ENCODE measurements at regions not wholly inside any gene's neighbourhood (a gene's known extent, or its start where the extent isn't known, plus 50 kb on each side); places are given as distances from the start of the nearest gene placed in this dataset.

GRCh38 chr3:194277786-194278130, 73.4 kb downstream of the CPN2 start:
- Histone ChIP-seq H3K4me2 (peak overlapping the region in 10 of 11 experiments; percentile 13 to 74 (median 62); a peak in 19 of 22 replicates), H3K4me1 (peaks cover 8 to 29% (median 22%) of the 10 kb centered on the region in 10 experiments), H3K9ac (peak overlapping the region in 4 of 11 experiments; percentile 21 to 56 (median 34); a peak in 5 of 22 replicates), H3K36me3 (no peaks in the 10 kb centered on the region), H3K9me3 (replicated peaks in 1 of 11) (no peaks in the 10 kb centered on the region), H4K20me1 (no peaks in the 10 kb centered on the region; a peak in 1 of 22 replicates), H3K4me3 (no peak overlapping the region), H3K27me3 (peaks cover 0 to 3% (median 0%) of the 10 kb centered on the region in 11 experiments; a peak in 1 of 22 replicates), H3K27ac (peak overlapping the region in 4 of 11 experiments; percentile 12 to 43 (median 18); a peak in 5 of 22 replicates)
- no peak for TF ChIP-seq Cebpa-rat (IDR thresholded peaks at IDR 0.05)

- H3K27me3 ChIP-seq, result peaks cover 0 to 3% (median 0%) of the 10 kb centered on the region in 11 experiments; a peak in 1 of 22 replicates
- no peaks in the 10 kb centered on the region for H4K20me1 ChIP-seq
- H3K9me3 ChIP-seq (replicated peaks in 1 of 11), result no peaks in the 10 kb centered on the region
- TF ChIP-seq Cebpa-rat (IDR thresholded peaks at IDR 0.05), result no peak
- peak overlapping the region in 3 of 11 experiments; percentile 21 to 56 (median 30); a peak in 2 of 22 replicates for H3K9ac ChIP-seq
- no peak overlapping the region for H3K4me3 ChIP-seq
- H3K27ac ChIP-seq, result no peak overlapping the region
- H3K4me2 ChIP-seq, result peak overlapping the region in 9 of 11 experiments; percentile 13 to 74 (median 63); a peak in 18 of 22 replicates
- peaks cover 14 to 29% (median 22%) of the 10 kb centered on the region in 10 experiments for H3K4me1 ChIP-seq
- no peaks in the 10 kb centered on the region for H3K36me3 ChIP-seq
Measured at GRCh38 chr3:194278186-194278845, 72.8 kb downstream of the CPN2 start.

GRCh38 chr3:194279101-194279500, 72.0 kb downstream of the CPN2 start:
- Histone ChIP-seq H3K36me3 (no peaks in the 10 kb centered on the region), H3K9ac (no peak overlapping the region), H3K27me3 (peaks cover 0 to 3% (median 0%) of the 10 kb centered on the region in 11 experiments; a peak in 1 of 22 replicates), H3K9me3 (replicated peaks in 1 of 11) (no peaks in the 10 kb centered on the region), H3K4me1 (peaks cover 17 to 29% (median 22%) of the 10 kb centered on the region in 10 experiments), H3K4me3 (no peak overlapping the region), H3K27ac (no peak overlapping the region), H4K20me1 (no peaks in the 10 kb centered on the region), H3K4me2 (no peak overlapping the region; a peak in 1 of 22 replicates)
- TF ChIP-seq Cebpa-rat (IDR thresholded peaks at IDR 0.05), result no peak

DNA sequence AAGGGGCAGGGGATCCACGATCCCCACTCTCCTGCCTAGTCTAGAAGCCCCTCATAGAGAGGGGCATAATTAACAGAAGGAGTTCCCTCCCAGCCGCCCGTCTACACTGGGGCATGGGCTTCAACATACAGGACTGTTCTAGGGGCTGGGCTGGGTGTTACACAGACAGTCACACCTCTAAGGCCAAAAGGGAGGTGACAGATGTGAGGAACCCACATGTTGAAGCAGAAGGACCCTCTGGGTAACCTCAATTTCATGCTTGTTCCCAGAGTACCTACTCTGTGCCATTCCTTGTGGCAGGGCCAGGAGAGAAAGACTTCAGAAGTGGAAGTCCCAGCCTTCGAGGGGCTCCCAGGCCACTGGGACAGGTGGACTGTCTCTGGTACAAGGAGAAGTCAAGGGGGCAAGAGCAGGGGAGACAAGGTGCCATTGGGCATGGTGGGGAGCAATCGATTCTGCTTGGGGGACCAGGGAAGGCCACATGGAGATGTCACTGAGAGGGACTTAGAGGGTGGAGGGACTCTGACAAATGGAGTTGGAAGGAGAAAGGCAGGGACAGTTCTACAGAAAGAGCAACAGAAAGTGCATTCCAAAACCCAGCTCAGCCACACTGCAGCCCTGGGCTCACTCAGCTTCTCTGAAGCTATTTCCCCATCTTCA, 71.3 kb downstream of the CPN2 start:
- no peak overlapping the region for H3K27ac ChIP-seq
- H3K9ac ChIP-seq, result no peak overlapping the region
- no peak overlapping the region for H3K4me3 ChIP-seq
- H3K4me2 ChIP-seq, result no peak overlapping the region
- no peaks in the 10 kb centered on the region for H3K36me3 ChIP-seq
- H3K4me1 ChIP-seq, result peaks cover 17 to 29% (median 22%) of the 10 kb centered on the region in 10 experiments
- TF ChIP-seq Cebpa-rat (IDR thresholded peaks at IDR 0.05), result no peak
- H3K9me3 ChIP-seq (replicated peaks in 1 of 11), result no peaks in the 10 kb centered on the region
- no peaks in the 10 kb centered on the region for H4K20me1 ChIP-seq
- peaks cover 0 to 3% (median 0%) of the 10 kb centered on the region in 11 experiments; a peak in 1 of 22 replicates for H3K27me3 ChIP-seq

DNA sequence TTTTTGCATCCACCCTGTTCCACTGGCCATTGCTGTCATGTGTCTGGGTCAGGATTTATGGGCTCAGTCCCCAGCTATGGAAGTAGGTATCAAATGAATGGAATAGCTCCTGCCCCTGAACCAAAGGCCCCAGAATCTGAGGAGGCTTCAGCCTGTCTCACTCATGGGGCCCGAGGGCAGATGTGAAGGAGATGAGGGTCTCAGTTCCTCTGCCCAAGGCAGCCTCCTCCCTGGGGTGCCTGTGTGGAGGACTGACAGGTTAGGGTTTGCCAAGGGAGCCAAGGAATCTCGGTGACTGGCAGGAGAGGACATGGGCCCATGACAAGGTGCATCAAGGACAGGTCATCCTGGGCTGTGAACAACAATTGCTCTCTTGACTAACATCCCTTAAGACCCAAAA, 70.4 kb downstream of the CPN2 start:
- Histone ChIP-seq H3K4me3 (no peak overlapping the region), H3K27ac (no peak overlapping the region), H3K27me3 (peaks cover 0 to 3% (median 0%) of the 10 kb centered on the region in 11 experiments; a peak in 1 of 22 replicates), H3K9me3 (replicated peaks in 1 of 11) (no peaks in the 10 kb centered on the region), H3K4me2 (no peak overlapping the region), H3K9ac (no peak overlapping the region), H4K20me1 (no peaks in the 10 kb centered on the region), H3K4me1 (peaks cover 17 to 25% (median 22%) of the 10 kb centered on the region in 10 experiments), H3K36me3 (no peaks in the 10 kb centered on the region)
- TF ChIP-seq Cebpa-rat (IDR thresholded peaks at IDR 0.05), result no peak

DNA sequence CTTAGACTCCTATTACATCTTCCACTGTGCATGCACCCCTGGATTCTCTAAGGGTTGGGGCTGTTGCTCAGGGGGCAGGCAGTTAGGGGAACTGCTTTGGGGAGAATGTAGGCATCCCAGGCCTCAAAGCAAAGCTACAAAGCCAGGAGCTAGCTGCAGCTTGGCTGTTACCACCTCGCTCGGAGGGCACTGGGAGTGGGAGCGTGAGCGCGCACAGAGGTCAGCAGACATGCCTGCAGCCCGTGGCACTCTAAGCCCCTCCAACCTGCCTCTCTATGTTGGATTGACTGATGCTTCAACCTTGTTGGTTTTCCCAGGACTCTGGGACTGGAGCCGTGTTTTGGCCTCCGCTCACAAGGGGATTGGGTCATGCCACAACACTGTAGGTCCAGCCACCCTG, 69.8 kb downstream of the CPN2 start:
- no peaks in the 10 kb centered on the region for H3K9me3 ChIP-seq (replicated peaks in 1 of 11)

DNA sequence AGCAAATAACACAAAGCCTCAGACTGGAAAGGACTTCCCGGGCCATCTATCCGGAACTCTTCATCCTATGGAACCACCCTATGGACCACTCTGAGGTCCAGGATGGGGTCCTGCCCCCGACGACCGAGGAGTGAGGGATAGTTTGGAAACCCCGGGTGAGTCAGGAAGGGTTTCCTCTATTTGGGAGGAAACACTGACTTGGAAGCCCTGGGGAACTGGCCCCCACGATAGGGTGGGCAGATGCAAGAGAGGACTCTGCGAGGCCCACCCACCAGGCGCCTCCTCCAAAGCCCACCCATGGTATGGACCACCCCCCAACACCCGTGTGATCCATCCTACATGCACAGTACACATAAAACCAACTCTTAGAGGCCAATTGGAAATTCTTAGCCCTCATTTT, 69.4 kb downstream of the CPN2 start:
- Histone ChIP-seq H3K27ac (no peak overlapping the region), H3K4me3 (no peak overlapping the region), H3K27me3 (peaks cover 0 to 3% (median 0%) of the 10 kb centered on the region in 11 experiments; a peak in 1 of 22 replicates), H3K4me2 (no peak overlapping the region), H4K20me1 (no peaks in the 10 kb centered on the region), H3K9me3 (replicated peaks in 1 of 11) (no peaks in the 10 kb centered on the region), H3K9ac (no peak overlapping the region), H3K36me3 (no peaks in the 10 kb centered on the region), H3K4me1 (peaks cover 17 to 26% (median 21%) of the 10 kb centered on the region in 10 experiments)
- TF ChIP-seq Cebpa-rat (IDR thresholded peaks at IDR 0.05), result no peak

More for the DNA sequence above, 69.8 kb downstream of the CPN2 start:
- peaks cover 17 to 28% (median 22%) of the 10 kb centered on the region in 10 experiments for H3K4me1 ChIP-seq
- no peak for TF ChIP-seq Cebpa-rat (IDR thresholded peaks at IDR 0.05)
- no peak overlapping the region for H3K27ac ChIP-seq
- H3K4me2 ChIP-seq, result no peak overlapping the region
- H4K20me1 ChIP-seq, result no peaks in the 10 kb centered on the region
- no peak overlapping the region for H3K9ac ChIP-seq
- H3K36me3 ChIP-seq, result no peaks in the 10 kb centered on the region
- peaks cover 0 to 3% (median 0%) of the 10 kb centered on the region in 11 experiments; a peak in 1 of 22 replicates for H3K27me3 ChIP-seq
- H3K4me3 ChIP-seq, result no peak overlapping the region

- no peak overlapping the region for H3K9ac ChIP-seq
- H3K4me1 ChIP-seq, result peaks cover 9 to 22% (median 13%) of the 10 kb centered on the region in 10 experiments
- no peak overlapping the region for H3K27ac ChIP-seq
Measured at GRCh38 chr3:194282436-194283122, 68.5 kb downstream of the CPN2 start.

More at GRCh38 chr3:194282436-194283122, 68.5 kb downstream of the CPN2 start:
- Histone ChIP-seq H3K36me3 (no peaks in the 10 kb centered on the region), H3K9me3 (replicated peaks in 1 of 11) (no peaks in the 10 kb centered on the region), H3K4me3 (no peak overlapping the region), H4K20me1 (no peaks in the 10 kb centered on the region), H3K4me2 (no peak overlapping the region; a peak in 1 of 22 replicates), H3K27me3 (peaks cover 0 to 3% (median 0%) of the 10 kb centered on the region in 11 experiments; a peak in 1 of 22 replicates)
- no peak for TF ChIP-seq Cebpa-rat (IDR thresholded peaks at IDR 0.05)
